ENCODE measurements at regions not wholly inside any gene's neighbourhood (a gene's known extent, or its start where the extent isn't known, plus 50 kb on each side); places are given as distances from the start of the nearest gene placed in this dataset.

GRCh38 chr10:34918060-34918775 lies 103.1 kb upstream of the PARD3 start:
- Histone ChIP-seq H3K27me3 (ENCODE audit: control insufficient read depth in 3 of 3, insufficient read depth in 3 of 3, low read length in 3 of 3) (peaks cover 0 to 4% (median 1%) of the 10 kb centered on the region in 3 donors), H3K4me3 (ENCODE audit: low read depth in 1 of 3, low read length in 3 of 3) (no peak overlapping the region), H3K27ac (ENCODE audit: low read depth in 1 of 3, low read length in 2 of 3) (no peak overlapping the region), H3K9me3 (ENCODE audit: control insufficient read depth in 2 of 2, insufficient read depth in 1 of 2, low read depth in 1 of 2, low read length in 1 of 2) (peaks cover 0 to 2% of the 10 kb centered on the region in 2 donors), H3K4me1 (ENCODE audit: control insufficient read depth in 3 of 3, insufficient read depth in 2 of 3, low read depth in 1 of 3, low read length in 2 of 3) (no peaks in the 10 kb centered on the region), H3K36me3 (ENCODE audit: control insufficient read depth in 3 of 3, insufficient read depth in 2 of 3, low read depth in 1 of 3, low read length in 3 of 3) (no peaks in the 10 kb centered on the region)
- 77 to 82% (median 82%) methylated on average over 21 of the region's 21 CpGs for WGBS, 3 donors
- FAIRE-seq (no peak), DNase-seq (no peak)

- H3K36me3 ChIP-seq (ENCODE audit: control insufficient read depth in 3 of 3, insufficient read depth in 2 of 3, low read depth in 1 of 3, low read length in 3 of 3), result no peaks in the 10 kb centered on the region
- H3K9me3 ChIP-seq (ENCODE audit: control insufficient read depth in 2 of 2, insufficient read depth in 1 of 2, low read depth in 1 of 2, low read length in 1 of 2), result no peaks in the 10 kb centered on the region
- no peak overlapping the region for H3K27ac ChIP-seq (ENCODE audit: low read depth in 1 of 3, low read length in 2 of 3)
- H3K4me3 ChIP-seq (ENCODE audit: low read depth in 1 of 3, low read length in 3 of 3), result no peak overlapping the region
- peaks cover 0 to 4% (median 1%) of the 10 kb centered on the region in 3 donors for H3K27me3 ChIP-seq (ENCODE audit: control insufficient read depth in 3 of 3, insufficient read depth in 3 of 3, low read length in 3 of 3)
- FAIRE-seq, result no peak
- DNase-seq, result no peak
- no peaks in the 10 kb centered on the region for H3K4me1 ChIP-seq (ENCODE audit: control insufficient read depth in 3 of 3, insufficient read depth in 2 of 3, low read depth in 1 of 3, low read length in 2 of 3)
- 52 to 73% (median 59%) methylated on average over 3 of the region's 3 CpGs for WGBS, 3 donors
Measured at GRCh38 chr10:34916314-34916713, 101.2 kb upstream of the PARD3 start.

- H3K27ac ChIP-seq (ENCODE audit: low read depth in 1 of 3, low read length in 2 of 3), result no peak overlapping the region
- DNase-seq (no peak), FAIRE-seq (no peak)
- WGBS, 3 donors, result 87 to 95% (median 89%) methylated on average over 5 of the region's 5 CpGs
- H3K4me1 ChIP-seq (ENCODE audit: control insufficient read depth in 3 of 3, insufficient read depth in 2 of 3, low read depth in 1 of 3, low read length in 2 of 3), result no peaks in the 10 kb centered on the region
- no peaks in the 10 kb centered on the region for H3K27me3 ChIP-seq (ENCODE audit: control insufficient read depth in 3 of 3, insufficient read depth in 3 of 3, low read length in 3 of 3)
- H3K4me3 ChIP-seq (ENCODE audit: low read depth in 1 of 3, low read length in 3 of 3), result no peak overlapping the region
- no peaks in the 10 kb centered on the region for H3K36me3 ChIP-seq (ENCODE audit: control insufficient read depth in 3 of 3, insufficient read depth in 2 of 3, low read depth in 1 of 3, low read length in 3 of 3)
- no peaks in the 10 kb centered on the region for H3K9me3 ChIP-seq (ENCODE audit: control insufficient read depth in 2 of 2, insufficient read depth in 1 of 2, low read depth in 1 of 2, low read length in 1 of 2)
Measured at GRCh38 chr10:34912771-34913170, 97.7 kb upstream of the PARD3 start.

GRCh38 chr10:34911661-34912205 lies 96.6 kb upstream of the PARD3 start:
- H3K4me3 ChIP-seq (ENCODE audit: low read depth in 1 of 3, low read length in 3 of 3), result no peak overlapping the region
- DNase-seq, result no peak
- FAIRE-seq, result no peak
- H3K27ac ChIP-seq (ENCODE audit: low read depth in 1 of 3, low read length in 2 of 3), result no peak overlapping the region
- H3K36me3 ChIP-seq (ENCODE audit: control insufficient read depth in 3 of 3, insufficient read depth in 2 of 3, low read depth in 1 of 3, low read length in 3 of 3), result no peaks in the 10 kb centered on the region
- no peaks in the 10 kb centered on the region for H3K9me3 ChIP-seq (ENCODE audit: control insufficient read depth in 2 of 2, insufficient read depth in 1 of 2, low read depth in 1 of 2, low read length in 1 of 2)
- WGBS, 3 donors, result 68 to 85% (median 77%) methylated on average over 6 of the region's 6 CpGs
- no peaks in the 10 kb centered on the region for H3K27me3 ChIP-seq (ENCODE audit: control insufficient read depth in 3 of 3, insufficient read depth in 3 of 3, low read length in 3 of 3)
- no peaks in the 10 kb centered on the region for H3K4me1 ChIP-seq (ENCODE audit: control insufficient read depth in 3 of 3, insufficient read depth in 2 of 3, low read depth in 1 of 3, low read length in 2 of 3)

- FAIRE-seq (no peak), DNase-seq (no peak)
- no peak overlapping the region for H3K27ac ChIP-seq (ENCODE audit: low read depth in 1 of 3, low read length in 2 of 3)
- H3K36me3 ChIP-seq (ENCODE audit: control insufficient read depth in 3 of 3, insufficient read depth in 2 of 3, low read depth in 1 of 3, low read length in 3 of 3), result no peaks in the 10 kb centered on the region
- H3K4me1 ChIP-seq (ENCODE audit: control insufficient read depth in 3 of 3, insufficient read depth in 2 of 3, low read depth in 1 of 3, low read length in 2 of 3), result no peaks in the 10 kb centered on the region
- H3K9me3 ChIP-seq (ENCODE audit: control insufficient read depth in 2 of 2, insufficient read depth in 1 of 2, low read depth in 1 of 2, low read length in 1 of 2), result no peaks in the 10 kb centered on the region
- H3K27me3 ChIP-seq (ENCODE audit: control insufficient read depth in 3 of 3, insufficient read depth in 3 of 3, low read length in 3 of 3), result no peaks in the 10 kb centered on the region
- no peak overlapping the region for H3K4me3 ChIP-seq (ENCODE audit: low read depth in 1 of 3, low read length in 3 of 3)
- WGBS, 3 donors, result 65 to 70% (median 69%) methylated on average over 5 of the region's 5 CpGs
Measured at GRCh38 chr10:34908481-34908880, 93.4 kb upstream of the PARD3 start.

GRCh38 chr10:34907743-34908430 lies 92.8 kb upstream of the PARD3 start:
- DNase-seq, result no peak
- no peak overlapping the region for H3K4me3 ChIP-seq (ENCODE audit: low read depth in 1 of 3, low read length in 3 of 3)
- no peak overlapping the region for H3K27ac ChIP-seq (ENCODE audit: low read depth in 1 of 3, low read length in 2 of 3)
- no peaks in the 10 kb centered on the region for H3K36me3 ChIP-seq (ENCODE audit: control insufficient read depth in 3 of 3, insufficient read depth in 2 of 3, low read depth in 1 of 3, low read length in 3 of 3)
- H3K9me3 ChIP-seq (ENCODE audit: control insufficient read depth in 2 of 2, insufficient read depth in 1 of 2, low read depth in 1 of 2, low read length in 1 of 2), result no peaks in the 10 kb centered on the region
- 69 to 73% (median 70%) methylated on average over 5 of the region's 5 CpGs for WGBS, 3 donors
- FAIRE-seq, result no peak
- no peaks in the 10 kb centered on the region for H3K4me1 ChIP-seq (ENCODE audit: control insufficient read depth in 3 of 3, insufficient read depth in 2 of 3, low read depth in 1 of 3, low read length in 2 of 3)
- H3K27me3 ChIP-seq (ENCODE audit: control insufficient read depth in 3 of 3, insufficient read depth in 3 of 3, low read length in 3 of 3), result no peaks in the 10 kb centered on the region

- no peaks in the 10 kb centered on the region for H3K36me3 ChIP-seq (ENCODE audit: control insufficient read depth in 3 of 3, insufficient read depth in 2 of 3, low read depth in 1 of 3, low read length in 3 of 3)
- 64 to 84% (median 78%) methylated on average over 29 of the region's 29 CpGs for WGBS, 3 donors
- no peaks in the 10 kb centered on the region for H3K27me3 ChIP-seq (ENCODE audit: control insufficient read depth in 3 of 3, insufficient read depth in 3 of 3, low read length in 3 of 3)
- FAIRE-seq (no peak), DNase-seq (no peak)
- no peak overlapping the region for H3K27ac ChIP-seq (ENCODE audit: low read depth in 1 of 3, low read length in 2 of 3)
- no peak overlapping the region for H3K4me3 ChIP-seq (ENCODE audit: low read depth in 1 of 3, low read length in 3 of 3)
- H3K9me3 ChIP-seq (ENCODE audit: control insufficient read depth in 2 of 2, insufficient read depth in 1 of 2, low read depth in 1 of 2, low read length in 1 of 2), result no peaks in the 10 kb centered on the region
- H3K4me1 ChIP-seq (ENCODE audit: control insufficient read depth in 3 of 3, insufficient read depth in 2 of 3, low read depth in 1 of 3, low read length in 2 of 3), result no peaks in the 10 kb centered on the region
Measured at GRCh38 chr10:34906067-34906965, 91.2 kb upstream of the PARD3 start.

GRCh38 chr10:34905200-34905927 lies 90.3 kb upstream of the PARD3 start:
- no peaks in the 10 kb centered on the region for H3K4me1 ChIP-seq (ENCODE audit: control insufficient read depth in 3 of 3, insufficient read depth in 2 of 3, low read depth in 1 of 3, low read length in 2 of 3)
- WGBS, 3 donors, result 52 to 71% (median 68%) methylated on average over 9 of the region's 9 CpGs
- H3K27ac ChIP-seq (ENCODE audit: low read depth in 1 of 3, low read length in 2 of 3), result no peak overlapping the region
- no peaks in the 10 kb centered on the region for H3K27me3 ChIP-seq (ENCODE audit: control insufficient read depth in 3 of 3, insufficient read depth in 3 of 3, low read length in 3 of 3)
- DNase-seq (no peak), FAIRE-seq (no peak)
- H3K36me3 ChIP-seq (ENCODE audit: control insufficient read depth in 3 of 3, insufficient read depth in 2 of 3, low read depth in 1 of 3, low read length in 3 of 3), result no peaks in the 10 kb centered on the region
- H3K9me3 ChIP-seq (ENCODE audit: control insufficient read depth in 2 of 2, insufficient read depth in 1 of 2, low read depth in 1 of 2, low read length in 1 of 2), result no peaks in the 10 kb centered on the region
- no peak overlapping the region for H3K4me3 ChIP-seq (ENCODE audit: low read depth in 1 of 3, low read length in 3 of 3)
